Thyroid gland (tissue), 4 donors: ENCODE measurements at regions not wholly inside any gene's neighbourhood (a gene's known extent, or its start where the extent isn't known, plus 50 kb on each side); places are given as distances from the start of the nearest gene placed in this dataset.

Experiments
- POLR2A ChIP-seq, 2 donors: fragments of 450-650 bp; IDR thresholded peaks; one replicate each; pipeline ENCODE4 v1.6.1; 2017; ENCODE audit warnings: antibody characterized with exemption in 2 of 2, mild to moderate bottlenecking in 2 of 2, moderate library complexity in 1 of 2
- TF ChIP-seq, protein P1 (sequence below), 6 experiments: fragments of 200-600 bp in 3 of 6; fragments of 450-650 bp in 3 of 6; sonication (generic) in 3 of 6; IDR thresholded peaks; one replicate each; pipeline ENCODE4 v1.5.1; 2016 to 2019; ENCODE audit warnings: antibody characterized with exemption in 6 of 6, mild to moderate bottlenecking in 2 of 6, inconsistent platforms in 1 of 6, moderate library complexity in 1 of 6

- no peak for TF ChIP-seq POLR2A (IDR thresholded peaks at IDR 0.05)
- TF ChIP-seq, protein P1, sequence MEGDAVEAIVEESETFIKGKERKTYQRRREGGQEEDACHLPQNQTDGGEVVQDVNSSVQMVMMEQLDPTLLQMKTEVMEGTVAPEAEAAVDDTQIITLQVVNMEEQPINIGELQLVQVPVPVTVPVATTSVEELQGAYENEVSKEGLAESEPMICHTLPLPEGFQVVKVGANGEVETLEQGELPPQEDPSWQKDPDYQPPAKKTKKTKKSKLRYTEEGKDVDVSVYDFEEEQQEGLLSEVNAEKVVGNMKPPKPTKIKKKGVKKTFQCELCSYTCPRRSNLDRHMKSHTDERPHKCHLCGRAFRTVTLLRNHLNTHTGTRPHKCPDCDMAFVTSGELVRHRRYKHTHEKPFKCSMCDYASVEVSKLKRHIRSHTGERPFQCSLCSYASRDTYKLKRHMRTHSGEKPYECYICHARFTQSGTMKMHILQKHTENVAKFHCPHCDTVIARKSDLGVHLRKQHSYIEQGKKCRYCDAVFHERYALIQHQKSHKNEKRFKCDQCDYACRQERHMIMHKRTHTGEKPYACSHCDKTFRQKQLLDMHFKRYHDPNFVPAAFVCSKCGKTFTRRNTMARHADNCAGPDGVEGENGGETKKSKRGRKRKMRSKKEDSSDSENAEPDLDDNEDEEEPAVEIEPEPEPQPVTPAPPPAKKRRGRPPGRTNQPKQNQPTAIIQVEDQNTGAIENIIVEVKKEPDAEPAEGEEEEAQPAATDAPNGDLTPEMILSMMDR (IDR thresholded peaks at IDR 0.05) = no peak
Measured at GRCh38 chr6:163782436-163783003, 368.0 kb downstream of the QKI start.
